Ishikawa (cell line): ENCODE measurements at regions not wholly inside any gene's neighbourhood (a gene's known extent, or its start where the extent isn't known, plus 50 kb on each side); places are given as distances from the start of the nearest gene placed in this dataset.

Experiments
- CEBPB ChIP-seq: IDR thresholded peaks from 2 replicates; pipeline ENCODE4 v1.6.1; 2012
- CREB1 ChIP-seq: IDR thresholded peaks from 2 replicates; pipeline ENCODE4 v1.6.1; 2012; ENCODE audit warnings: low read depth
- EGR1 ChIP-seq: IDR thresholded peaks from 2 replicates; pipeline ENCODE4 v1.6.1; 2012
- EP300 ChIP-seq: IDR thresholded peaks from 2 replicates; pipeline ENCODE4 v1.6.1; 2012; ENCODE audit warnings: borderline replicate concordance
- FOXM1 ChIP-seq: IDR thresholded peaks from 2 replicates; pipeline ENCODE4 v1.6.1; 2012; ENCODE audit warnings: low read depth, borderline replicate concordance
- NFIC ChIP-seq: IDR thresholded peaks from 2 replicates; pipeline ENCODE4 v1.6.1; 2012
- RAD21 ChIP-seq: IDR thresholded peaks from 2 replicates; pipeline ENCODE4 v1.6.1; 2012; ENCODE audit warnings: low read depth
- TAF1 ChIP-seq: IDR thresholded peaks from 2 replicates; pipeline ENCODE4 v1.6.1; 2012; ENCODE audit warnings: low read depth, mild to moderate bottlenecking
- TCF12 ChIP-seq: IDR thresholded peaks from 2 replicates; pipeline ENCODE4 v1.6.1; 2012; ENCODE audit warnings: low read depth
- TEAD4 ChIP-seq: IDR thresholded peaks from 2 replicates; pipeline ENCODE4 v1.6.1; 2012
- YY1 ChIP-seq: IDR thresholded peaks from 2 replicates; pipeline ENCODE4 v1.6.1; 2012; ENCODE audit warnings: low read depth
- ZBTB7A ChIP-seq: IDR thresholded peaks from 2 replicates; pipeline ENCODE4 v1.6.1; 2012; ENCODE audit warnings: low read depth
- TF ChIP-seq, protein P1 (sequence below): IDR thresholded peaks from 2 replicates; pipeline ENCODE4 v1.6.1; 2012; ENCODE audit warnings: low read depth, mild to moderate bottlenecking
- TF ChIP-seq, protein P2 (sequence below): IDR thresholded peaks from 2 replicates; pipeline ENCODE4 v1.6.1; 2012
- TF ChIP-seq, protein P3 (sequence below): IDR thresholded peaks from 2 replicates; pipeline ENCODE4 v1.6.1; 2012

DNA sequence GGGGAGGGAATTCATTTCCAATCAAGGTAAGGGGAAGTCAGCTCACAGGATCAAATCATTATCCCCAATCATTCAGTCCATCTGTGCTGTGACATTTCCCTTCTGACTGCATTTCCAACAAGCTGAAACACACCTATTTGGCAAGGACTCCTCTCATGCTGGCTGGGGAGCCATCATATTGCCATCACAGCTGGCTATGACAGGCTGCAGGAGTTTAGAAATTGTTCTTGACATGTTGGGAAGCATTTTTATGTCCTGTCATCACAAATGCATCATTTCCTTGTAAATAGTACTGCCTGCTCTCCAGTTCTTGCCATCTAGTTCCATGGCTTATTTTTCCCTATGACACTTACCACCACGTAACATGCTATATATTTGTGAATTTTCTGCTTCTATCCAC, 113.9 kb upstream of the TMEM170B start:
- no peak for TF ChIP-seq FOXM1
- 0 out of 2 replicates have a peak, but pooled peaks have one; percentile 29 for TF ChIP-seq NFIC

DNA sequence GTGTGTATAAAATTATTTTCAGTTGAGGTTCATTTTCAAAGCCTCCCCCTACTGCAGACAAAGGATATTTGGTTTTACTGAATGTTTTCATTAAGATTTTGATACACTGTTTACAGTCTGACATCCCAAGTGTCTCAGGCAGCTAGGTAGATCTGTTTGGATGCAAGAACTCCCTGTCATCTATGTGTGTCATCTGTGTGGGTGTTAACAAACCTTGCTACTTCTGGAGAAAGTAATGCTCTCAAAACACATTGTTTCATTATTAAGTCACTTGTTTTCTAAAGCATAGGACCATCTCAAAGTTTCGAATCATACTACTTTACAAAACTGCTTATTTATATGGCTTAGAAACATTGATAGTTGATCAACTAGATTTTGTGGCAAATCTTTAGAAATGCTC, 114.5 kb upstream of the TMEM170B start:
- no peak for TF ChIP-seq TCF12
- TF ChIP-seq, protein P1, sequence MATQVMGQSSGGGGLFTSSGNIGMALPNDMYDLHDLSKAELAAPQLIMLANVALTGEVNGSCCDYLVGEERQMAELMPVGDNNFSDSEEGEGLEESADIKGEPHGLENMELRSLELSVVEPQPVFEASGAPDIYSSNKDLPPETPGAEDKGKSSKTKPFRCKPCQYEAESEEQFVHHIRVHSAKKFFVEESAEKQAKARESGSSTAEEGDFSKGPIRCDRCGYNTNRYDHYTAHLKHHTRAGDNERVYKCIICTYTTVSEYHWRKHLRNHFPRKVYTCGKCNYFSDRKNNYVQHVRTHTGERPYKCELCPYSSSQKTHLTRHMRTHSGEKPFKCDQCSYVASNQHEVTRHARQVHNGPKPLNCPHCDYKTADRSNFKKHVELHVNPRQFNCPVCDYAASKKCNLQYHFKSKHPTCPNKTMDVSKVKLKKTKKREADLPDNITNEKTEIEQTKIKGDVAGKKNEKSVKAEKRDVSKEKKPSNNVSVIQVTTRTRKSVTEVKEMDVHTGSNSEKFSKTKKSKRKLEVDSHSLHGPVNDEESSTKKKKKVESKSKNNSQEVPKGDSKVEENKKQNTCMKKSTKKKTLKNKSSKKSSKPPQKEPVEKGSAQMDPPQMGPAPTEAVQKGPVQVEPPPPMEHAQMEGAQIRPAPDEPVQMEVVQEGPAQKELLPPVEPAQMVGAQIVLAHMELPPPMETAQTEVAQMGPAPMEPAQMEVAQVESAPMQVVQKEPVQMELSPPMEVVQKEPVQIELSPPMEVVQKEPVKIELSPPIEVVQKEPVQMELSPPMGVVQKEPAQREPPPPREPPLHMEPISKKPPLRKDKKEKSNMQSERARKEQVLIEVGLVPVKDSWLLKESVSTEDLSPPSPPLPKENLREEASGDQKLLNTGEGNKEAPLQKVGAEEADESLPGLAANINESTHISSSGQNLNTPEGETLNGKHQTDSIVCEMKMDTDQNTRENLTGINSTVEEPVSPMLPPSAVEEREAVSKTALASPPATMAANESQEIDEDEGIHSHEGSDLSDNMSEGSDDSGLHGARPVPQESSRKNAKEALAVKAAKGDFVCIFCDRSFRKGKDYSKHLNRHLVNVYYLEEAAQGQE, result no peak

DNA sequence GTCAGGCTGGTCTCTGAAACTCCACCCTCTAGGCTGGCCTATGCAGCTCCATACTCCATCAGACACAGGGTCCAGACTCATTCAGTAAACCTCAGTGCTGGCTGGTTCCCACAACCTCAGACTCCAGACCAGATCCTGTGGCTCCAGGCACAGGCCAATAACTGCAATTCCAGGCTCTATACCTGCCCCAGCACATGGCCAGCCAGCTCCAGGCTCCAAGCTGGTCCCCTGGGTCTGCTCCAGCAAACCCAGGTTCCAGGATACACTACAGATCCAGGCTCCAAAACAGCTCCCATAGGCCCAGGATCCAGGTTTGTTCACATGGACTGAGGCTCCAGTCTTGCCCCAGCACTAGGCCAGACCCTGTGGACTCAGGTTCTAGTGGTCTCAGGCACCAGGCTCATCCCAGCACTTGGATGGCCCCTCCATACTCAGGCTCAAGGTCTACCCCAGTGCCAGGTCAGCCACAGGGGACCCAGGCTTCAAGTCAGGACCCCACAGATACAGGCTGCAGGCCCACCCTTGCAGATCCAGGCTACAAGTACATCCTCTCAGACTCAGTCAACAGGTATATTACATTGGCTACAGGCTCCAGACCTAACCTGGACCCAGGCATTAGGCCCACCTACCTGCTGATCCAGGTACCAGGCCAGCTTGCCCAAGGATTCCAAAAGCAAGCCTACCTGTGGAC, 117.6 kb upstream of the TMEM170B start:
- TF ChIP-seq EGR1 (no peak), TCF12 (no peak), RAD21 (no peak), YY1 (no peak), TAF1 (no peak), FOXM1 (no peak), ZBTB7A (no peak), EP300 (no peak), CREB1 (no peak), TEAD4 (no peak), NFIC (no peak), CEBPB (no peak)
- TF ChIP-seq, protein P2, sequence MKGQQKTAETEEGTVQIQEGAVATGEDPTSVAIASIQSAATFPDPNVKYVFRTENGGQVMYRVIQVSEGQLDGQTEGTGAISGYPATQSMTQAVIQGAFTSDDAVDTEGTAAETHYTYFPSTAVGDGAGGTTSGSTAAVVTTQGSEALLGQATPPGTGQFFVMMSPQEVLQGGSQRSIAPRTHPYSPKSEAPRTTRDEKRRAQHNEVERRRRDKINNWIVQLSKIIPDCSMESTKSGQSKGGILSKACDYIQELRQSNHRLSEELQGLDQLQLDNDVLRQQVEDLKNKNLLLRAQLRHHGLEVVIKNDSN, result no peak
- TF ChIP-seq, protein P1, result no peak
- TF ChIP-seq, protein P3, sequence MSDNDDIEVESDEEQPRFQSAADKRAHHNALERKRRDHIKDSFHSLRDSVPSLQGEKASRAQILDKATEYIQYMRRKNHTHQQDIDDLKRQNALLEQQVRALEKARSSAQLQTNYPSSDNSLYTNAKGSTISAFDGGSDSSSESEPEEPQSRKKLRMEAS, result no peak

DNA sequence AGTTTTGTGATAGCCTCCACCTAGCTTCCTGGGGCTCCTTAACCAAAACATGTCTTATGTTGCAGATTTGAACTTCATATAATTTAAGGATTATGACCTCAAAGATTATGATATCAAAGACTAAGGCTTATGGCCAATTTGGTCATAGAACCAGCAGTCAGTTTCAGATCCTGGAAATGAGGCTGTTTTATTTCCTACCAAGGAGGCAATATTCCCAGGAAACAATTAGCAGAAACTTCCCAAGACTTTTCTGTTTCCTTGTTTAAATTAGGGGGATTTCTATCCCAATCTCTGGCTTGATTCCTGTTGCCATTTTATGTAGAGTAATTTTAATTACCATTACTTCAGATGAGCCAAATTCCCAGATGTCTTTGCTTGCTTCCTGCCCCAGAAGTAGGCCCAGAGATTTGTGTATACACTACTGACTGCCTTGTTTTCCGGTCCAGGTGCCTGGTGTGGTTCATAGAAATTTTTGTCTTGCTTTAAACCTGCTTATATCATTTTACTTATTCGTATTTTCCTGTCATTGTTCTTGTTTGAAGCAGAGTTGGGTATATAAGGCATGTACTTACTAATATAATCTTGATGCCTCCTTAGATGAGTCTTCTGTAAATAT, 119.2 kb upstream of the TMEM170B start:
- no peak for TF ChIP-seq ZBTB7A
- no peak for TF ChIP-seq CREB1
- TF ChIP-seq TCF12, result no peak
- no peak for TF ChIP-seq RAD21
- no peak for TF ChIP-seq EGR1
- no peak for TF ChIP-seq TEAD4
- no peak for TF ChIP-seq TAF1
- TF ChIP-seq, protein P2, result no peak
- TF ChIP-seq, protein P1, result no peak
- no peak for TF ChIP-seq NFIC
- no peak for TF ChIP-seq FOXM1

DNA sequence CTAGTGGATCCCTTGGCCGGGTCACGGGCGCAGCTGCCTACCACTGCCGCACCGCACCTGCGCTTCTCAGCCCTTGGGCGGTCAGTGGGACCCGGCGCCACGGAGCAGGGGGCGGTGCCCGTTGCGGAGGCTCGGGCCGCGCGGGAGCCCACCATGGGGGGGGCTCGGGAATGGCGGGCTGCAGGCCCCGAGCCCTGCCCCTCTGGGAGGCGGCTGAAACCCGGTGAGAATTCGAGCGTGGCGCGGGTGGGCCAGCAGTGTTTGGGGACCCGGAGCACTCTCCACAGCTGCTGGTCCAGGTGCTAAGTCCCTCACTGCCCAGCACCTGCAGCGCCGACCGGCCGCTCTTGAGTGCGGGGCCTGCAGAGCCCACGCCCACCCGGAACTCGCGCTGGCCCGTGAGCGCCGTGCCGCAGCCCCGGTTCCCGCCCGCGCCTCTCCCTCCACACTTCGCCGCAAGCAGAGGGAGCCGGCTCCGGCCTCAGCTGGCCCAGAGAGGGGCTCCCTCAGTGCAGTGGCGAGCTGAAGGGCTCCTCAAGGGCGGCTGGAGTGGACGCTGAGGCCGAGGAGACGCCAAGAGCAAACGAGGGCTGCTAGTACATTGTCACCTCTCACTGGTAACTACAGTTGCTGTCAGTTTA, 120.5 kb upstream of the TMEM170B start:
- TF ChIP-seq CREB1 (no peak), RAD21 (no peak), TEAD4 (no peak), YY1 (no peak), NFIC (no peak)
- TF ChIP-seq, protein P1, result no peak
- TF ChIP-seq, protein P2, result no peak
